ENCODE measurements at regions not wholly inside any gene's neighbourhood (a gene's known extent, or its start where the extent isn't known, plus 50 kb on each side); places are given as distances from the start of the nearest gene placed in this dataset.

DNA sequence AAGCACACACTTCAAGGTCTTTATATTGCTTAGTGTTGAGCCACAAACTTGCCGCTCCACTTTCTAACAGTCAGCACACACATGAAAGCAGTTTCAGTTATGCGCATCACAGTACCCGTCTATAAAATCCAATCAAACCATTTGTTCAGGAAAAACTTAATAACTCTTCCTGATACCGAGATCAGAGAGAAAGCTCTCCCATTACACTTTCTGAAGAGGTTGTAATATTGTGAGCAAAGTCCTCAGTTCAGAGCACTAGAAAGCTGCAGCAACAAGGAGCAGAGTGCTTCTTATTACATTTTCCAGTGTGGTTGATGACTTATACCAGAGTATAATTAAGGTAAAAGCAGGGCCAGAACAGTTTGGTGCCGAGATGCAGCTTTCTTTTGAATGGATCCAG is 102.8 kb upstream of the F3 start:
- TF ChIP-seq, protein P1, sequence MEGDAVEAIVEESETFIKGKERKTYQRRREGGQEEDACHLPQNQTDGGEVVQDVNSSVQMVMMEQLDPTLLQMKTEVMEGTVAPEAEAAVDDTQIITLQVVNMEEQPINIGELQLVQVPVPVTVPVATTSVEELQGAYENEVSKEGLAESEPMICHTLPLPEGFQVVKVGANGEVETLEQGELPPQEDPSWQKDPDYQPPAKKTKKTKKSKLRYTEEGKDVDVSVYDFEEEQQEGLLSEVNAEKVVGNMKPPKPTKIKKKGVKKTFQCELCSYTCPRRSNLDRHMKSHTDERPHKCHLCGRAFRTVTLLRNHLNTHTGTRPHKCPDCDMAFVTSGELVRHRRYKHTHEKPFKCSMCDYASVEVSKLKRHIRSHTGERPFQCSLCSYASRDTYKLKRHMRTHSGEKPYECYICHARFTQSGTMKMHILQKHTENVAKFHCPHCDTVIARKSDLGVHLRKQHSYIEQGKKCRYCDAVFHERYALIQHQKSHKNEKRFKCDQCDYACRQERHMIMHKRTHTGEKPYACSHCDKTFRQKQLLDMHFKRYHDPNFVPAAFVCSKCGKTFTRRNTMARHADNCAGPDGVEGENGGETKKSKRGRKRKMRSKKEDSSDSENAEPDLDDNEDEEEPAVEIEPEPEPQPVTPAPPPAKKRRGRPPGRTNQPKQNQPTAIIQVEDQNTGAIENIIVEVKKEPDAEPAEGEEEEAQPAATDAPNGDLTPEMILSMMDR (conservative IDR thresholded peaks at IDR 0.05; ENCODE audit: low read length) = no peak
- no peak for TF ChIP-seq EZH2phosphoT487 (IDR thresholded peaks at IDR 0.05; ENCODE audit: borderline replicate concordance)
